Liver (tissue), 8 donors: ENCODE measurements at regions not wholly inside any gene's neighbourhood (a gene's known extent, or its start where the extent isn't known, plus 50 kb on each side); places are given as distances from the start of the nearest gene placed in this dataset.

ENCODE experiments used
- DNase-seq: peaks from one replicate; pipeline ENCODE4 v3.0.0-alpha.2; 2017; ENCODE audit warnings: low spot score
- H3K27ac ChIP-seq, 2 donors: one replicate each; pipeline ENCODE4 v1.7.0; 2013; ENCODE audit warnings: inconsistent platforms in 2 of 2, low read length in 2 of 2, control low read depth in 1 of 2, low read depth in 1 of 2, mild to moderate bottlenecking in 1 of 2
- H3K27me3 ChIP-seq, 4 donors: one replicate each; pipeline versions ENCODE4 v1.6.1 to v1.7.0; 2013; ENCODE audit warnings: low read length in 3 of 4, inconsistent platforms in 1 of 4, mild to moderate bottlenecking in 1 of 4, moderate library complexity in 1 of 4; ENCODE audit not compliant: control insufficient read depth in 4 of 4, insufficient read depth in 4 of 4
- H3K36me3 ChIP-seq, 4 donors: one replicate each; pipeline versions ENCODE4 v1.6.1 to v1.7.0; 2013; ENCODE audit warnings: low read length in 3 of 4, mild to moderate bottlenecking in 3 of 4, low read depth in 1 of 4, moderate library complexity in 1 of 4; ENCODE audit not compliant: control insufficient read depth in 4 of 4, insufficient read depth in 3 of 4
- H3K4me1 ChIP-seq, 4 donors: one replicate each; pipeline versions ENCODE4 v1.6.1 to v1.7.0; 2013; ENCODE audit warnings: low read length in 3 of 4, mild to moderate bottlenecking in 3 of 4, moderate library complexity in 1 of 4; ENCODE audit not compliant: control insufficient read depth in 4 of 4, insufficient read depth in 4 of 4
- H3K4me3 ChIP-seq, 3 donors: one replicate each; pipeline versions ENCODE4 v1.6.1 to v1.7.0; 2013; ENCODE audit warnings: low read length in 3 of 3, control low read depth in 1 of 3, low read depth in 1 of 3, mild to moderate bottlenecking in 1 of 3
- H3K9ac ChIP-seq, 2 donors: one replicate each; pipeline ENCODE4 v1.7.0; 2013; ENCODE audit warnings: low read length in 2 of 2, mild to moderate bottlenecking in 2 of 2, moderate library complexity in 2 of 2, control low read depth in 1 of 2, low read depth in 1 of 2
- H3K9me3 ChIP-seq, 4 donors: one replicate each; pipeline versions ENCODE4 v1.6.1 to v1.7.0; 2013; ENCODE audit warnings: low read length in 3 of 4; ENCODE audit not compliant: control insufficient read depth in 4 of 4
- EGR1 ChIP-seq, 2 donors: IDR thresholded peaks; 2 replicates each; pipeline ENCODE4 v1.6.1; 2016 to 2018; ENCODE audit warnings: antibody characterized with exemption in 2 of 2, low read depth in 2 of 2
- FOXA1 ChIP-seq: IDR thresholded peaks from 2 replicates; pipeline ENCODE4 v1.6.1; 2016; ENCODE audit warnings: antibody characterized with exemption
- FOXA2 ChIP-seq: IDR thresholded peaks from 2 replicates; pipeline ENCODE4 v1.6.1; 2016; ENCODE audit warnings: antibody characterized with exemption
- GABPA ChIP-seq, 2 donors: IDR thresholded peaks in 1 of 2; conservative IDR thresholded peaks in 1 of 2; 2 replicates each; pipeline ENCODE4 v1.6.1; 2016; ENCODE audit warnings: antibody characterized with exemption in 2 of 2, mild to moderate bottlenecking in 1 of 2, moderate library complexity in 1 of 2
- HNF4A ChIP-seq, 2 donors: conservative IDR thresholded peaks; 2 replicates each; pipeline ENCODE4 v1.6.1; 2016; ENCODE audit warnings: antibody characterized with exemption in 2 of 2, mild to moderate bottlenecking in 2 of 2
- HNF4G ChIP-seq: IDR thresholded peaks from 2 replicates; pipeline ENCODE4 v1.6.1; 2016; ENCODE audit warnings: antibody characterized with exemption
- JUND ChIP-seq, 2 donors: IDR thresholded peaks; 2 replicates each; pipeline ENCODE4 v1.6.1; 2016; ENCODE audit warnings: antibody characterized with exemption in 2 of 2
- NR2F2 ChIP-seq: IDR thresholded peaks from 2 replicates; pipeline ENCODE4 v1.6.1; 2016; ENCODE audit warnings: antibody characterized with exemption
- RAD21 ChIP-seq, 2 donors: IDR thresholded peaks; 2 replicates each; pipeline ENCODE4 v1.6.1; 2016; ENCODE audit warnings: antibody characterized with exemption in 2 of 2, mild to moderate bottlenecking in 2 of 2
- RXRA ChIP-seq, 2 donors: IDR thresholded peaks; 2 replicates each; pipeline ENCODE4 v1.6.1; 2017 to 2018; ENCODE audit warnings: antibody characterized with exemption in 2 of 2, mild to moderate bottlenecking in 1 of 2
- SP1 ChIP-seq: IDR thresholded peaks from 2 replicates; pipeline ENCODE4 v1.6.1; 2018; ENCODE audit warnings: antibody characterized with exemption, mild to moderate bottlenecking
- TAF1 ChIP-seq: conservative IDR thresholded peaks from 2 replicates; pipeline ENCODE4 v1.6.1; 2016; ENCODE audit warnings: antibody characterized with exemption, mild to moderate bottlenecking
- YY1 ChIP-seq: IDR thresholded peaks from 2 replicates; pipeline ENCODE4 v1.6.1; 2016; ENCODE audit warnings: antibody characterized with exemption, mild to moderate bottlenecking
- WGBS: extraction: QIAGEN DNeasy Blood & Tissue Kit; methylation state at CpG from one replicate; pipeline ENCODE4 v1.1.7; 2013; 5-methylcytosine and 5-hydroxymethylcytosine counted together
- TF ChIP-seq, protein P1 (sequence below): fragments of 150-350 bp; IDR thresholded peaks from 2 replicates; pipeline ENCODE4 v1.5.1; 2017; ENCODE audit warnings: improper control_type of control experiment, low read depth, low read length; ENCODE audit not compliant: missing input control
- TF ChIP-seq, protein P2 (sequence below): IDR thresholded peaks from 2 replicates; pipeline ENCODE4 v1.6.1; 2016; ENCODE audit warnings: antibody characterized with exemption
- TF ChIP-seq, protein P3 (sequence below): IDR thresholded peaks from 2 replicates; pipeline ENCODE4 v1.6.1; 2016; ENCODE audit warnings: antibody characterized with exemption
- TF ChIP-seq, protein P4 (sequence below): IDR thresholded peaks from 2 replicates; pipeline ENCODE4 v1.6.1; 2016; ENCODE audit warnings: antibody characterized with exemption, mild to moderate bottlenecking
- TF ChIP-seq, protein P5 (sequence below): IDR thresholded peaks from 2 replicates; pipeline ENCODE4 v1.6.1; 2016; ENCODE audit warnings: antibody characterized with exemption
- donor health status: healthy.
- donor health status: healthy.
- donor health status: healthy.
- donor health status: healthy.
- donor health status: healthy.

DNA sequence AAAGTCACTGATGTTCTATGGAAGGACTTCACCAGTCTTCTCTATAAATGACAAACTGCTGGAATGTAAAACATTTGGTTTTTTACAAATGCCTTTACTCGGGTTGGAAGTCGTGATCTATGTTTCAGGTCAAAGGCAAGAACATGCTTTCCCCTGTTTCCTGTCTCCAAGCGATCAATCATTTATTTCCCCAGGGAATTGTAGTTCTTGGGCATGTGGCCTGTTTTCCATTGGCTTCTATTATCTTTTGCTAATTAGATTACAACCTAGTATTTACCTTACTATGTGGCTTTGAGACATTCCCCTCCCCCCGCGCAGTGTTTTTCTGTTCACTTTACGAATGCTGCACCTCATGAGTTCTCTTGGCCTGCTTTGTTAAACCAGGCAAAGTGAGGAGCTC is 684.2 kb downstream of the EPHA4 start:
- no peak overlapping the region for H3K27ac ChIP-seq
- TF ChIP-seq, protein P1, sequence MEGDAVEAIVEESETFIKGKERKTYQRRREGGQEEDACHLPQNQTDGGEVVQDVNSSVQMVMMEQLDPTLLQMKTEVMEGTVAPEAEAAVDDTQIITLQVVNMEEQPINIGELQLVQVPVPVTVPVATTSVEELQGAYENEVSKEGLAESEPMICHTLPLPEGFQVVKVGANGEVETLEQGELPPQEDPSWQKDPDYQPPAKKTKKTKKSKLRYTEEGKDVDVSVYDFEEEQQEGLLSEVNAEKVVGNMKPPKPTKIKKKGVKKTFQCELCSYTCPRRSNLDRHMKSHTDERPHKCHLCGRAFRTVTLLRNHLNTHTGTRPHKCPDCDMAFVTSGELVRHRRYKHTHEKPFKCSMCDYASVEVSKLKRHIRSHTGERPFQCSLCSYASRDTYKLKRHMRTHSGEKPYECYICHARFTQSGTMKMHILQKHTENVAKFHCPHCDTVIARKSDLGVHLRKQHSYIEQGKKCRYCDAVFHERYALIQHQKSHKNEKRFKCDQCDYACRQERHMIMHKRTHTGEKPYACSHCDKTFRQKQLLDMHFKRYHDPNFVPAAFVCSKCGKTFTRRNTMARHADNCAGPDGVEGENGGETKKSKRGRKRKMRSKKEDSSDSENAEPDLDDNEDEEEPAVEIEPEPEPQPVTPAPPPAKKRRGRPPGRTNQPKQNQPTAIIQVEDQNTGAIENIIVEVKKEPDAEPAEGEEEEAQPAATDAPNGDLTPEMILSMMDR: no peak
- TF ChIP-seq EGR1 (IDR thresholded peaks at IDR 0.05; ENCODE audit: low read depth in 2 of 2): no peak
- no peak for TF ChIP-seq RXRA (IDR thresholded peaks at IDR 0.05)
- TF ChIP-seq, protein P2, sequence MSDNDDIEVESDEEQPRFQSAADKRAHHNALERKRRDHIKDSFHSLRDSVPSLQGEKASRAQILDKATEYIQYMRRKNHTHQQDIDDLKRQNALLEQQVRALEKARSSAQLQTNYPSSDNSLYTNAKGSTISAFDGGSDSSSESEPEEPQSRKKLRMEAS: no peak
- TF ChIP-seq NR2F2: no peak
- no peak for TF ChIP-seq SP1
- no peak for TF ChIP-seq HNF4A (conservative IDR thresholded peaks at IDR 0.05)
- no peak for TF ChIP-seq FOXA1
- no peak for TF ChIP-seq HNF4G
- TF ChIP-seq, protein P3, sequence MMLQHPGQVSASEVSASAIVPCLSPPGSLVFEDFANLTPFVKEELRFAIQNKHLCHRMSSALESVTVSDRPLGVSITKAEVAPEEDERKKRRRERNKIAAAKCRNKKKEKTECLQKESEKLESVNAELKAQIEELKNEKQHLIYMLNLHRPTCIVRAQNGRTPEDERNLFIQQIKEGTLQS: no peak
- no peak for TF ChIP-seq GABPA (IDR thresholded peaks at IDR 0.05 in 1 of 2, conservative IDR thresholded peaks at IDR 0.05 in 1 of 2)
- H3K9me3 ChIP-seq: no peaks in the 10 kb centered on the region
- no peaks in the 10 kb centered on the region for H3K4me1 ChIP-seq
- no peaks in the 10 kb centered on the region for H3K27me3 ChIP-seq
- no peak for DNase-seq
- H3K4me3 ChIP-seq: no peak overlapping the region
- 69% methylated on average over 6 of the region's 6 CpGs for WGBS
- no peak overlapping the region for H3K9ac ChIP-seq
- H3K36me3 ChIP-seq: no peaks in the 10 kb centered on the region

DNA sequence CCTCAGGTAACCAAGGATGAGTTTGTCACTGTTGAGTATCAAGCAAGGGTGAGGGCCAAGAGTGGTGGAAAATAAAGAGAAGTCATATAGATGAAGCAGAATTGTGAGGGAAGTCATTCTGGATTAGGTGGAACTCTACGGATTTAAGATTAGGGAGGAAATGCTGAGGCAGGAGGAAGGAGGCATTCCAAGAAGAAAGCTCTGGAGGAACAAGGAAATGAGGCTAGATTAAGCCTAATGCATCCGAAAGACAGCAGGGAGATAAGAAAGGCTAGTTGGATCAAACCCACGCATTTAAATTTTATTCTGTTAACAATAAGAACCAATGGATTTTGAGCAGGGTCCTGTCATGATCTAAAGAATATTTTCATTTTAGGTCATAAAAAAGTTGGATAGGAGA is 681.2 kb downstream of the EPHA4 start:
- DNase-seq: no peak
- H3K36me3 ChIP-seq: no peaks in the 10 kb centered on the region
- TF ChIP-seq, protein P4, sequence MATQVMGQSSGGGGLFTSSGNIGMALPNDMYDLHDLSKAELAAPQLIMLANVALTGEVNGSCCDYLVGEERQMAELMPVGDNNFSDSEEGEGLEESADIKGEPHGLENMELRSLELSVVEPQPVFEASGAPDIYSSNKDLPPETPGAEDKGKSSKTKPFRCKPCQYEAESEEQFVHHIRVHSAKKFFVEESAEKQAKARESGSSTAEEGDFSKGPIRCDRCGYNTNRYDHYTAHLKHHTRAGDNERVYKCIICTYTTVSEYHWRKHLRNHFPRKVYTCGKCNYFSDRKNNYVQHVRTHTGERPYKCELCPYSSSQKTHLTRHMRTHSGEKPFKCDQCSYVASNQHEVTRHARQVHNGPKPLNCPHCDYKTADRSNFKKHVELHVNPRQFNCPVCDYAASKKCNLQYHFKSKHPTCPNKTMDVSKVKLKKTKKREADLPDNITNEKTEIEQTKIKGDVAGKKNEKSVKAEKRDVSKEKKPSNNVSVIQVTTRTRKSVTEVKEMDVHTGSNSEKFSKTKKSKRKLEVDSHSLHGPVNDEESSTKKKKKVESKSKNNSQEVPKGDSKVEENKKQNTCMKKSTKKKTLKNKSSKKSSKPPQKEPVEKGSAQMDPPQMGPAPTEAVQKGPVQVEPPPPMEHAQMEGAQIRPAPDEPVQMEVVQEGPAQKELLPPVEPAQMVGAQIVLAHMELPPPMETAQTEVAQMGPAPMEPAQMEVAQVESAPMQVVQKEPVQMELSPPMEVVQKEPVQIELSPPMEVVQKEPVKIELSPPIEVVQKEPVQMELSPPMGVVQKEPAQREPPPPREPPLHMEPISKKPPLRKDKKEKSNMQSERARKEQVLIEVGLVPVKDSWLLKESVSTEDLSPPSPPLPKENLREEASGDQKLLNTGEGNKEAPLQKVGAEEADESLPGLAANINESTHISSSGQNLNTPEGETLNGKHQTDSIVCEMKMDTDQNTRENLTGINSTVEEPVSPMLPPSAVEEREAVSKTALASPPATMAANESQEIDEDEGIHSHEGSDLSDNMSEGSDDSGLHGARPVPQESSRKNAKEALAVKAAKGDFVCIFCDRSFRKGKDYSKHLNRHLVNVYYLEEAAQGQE: no peak
- TF ChIP-seq TAF1 (no peak), JUND (IDR thresholded peaks at IDR 0.05) (no peak), EGR1 (IDR thresholded peaks at IDR 0.05; ENCODE audit: low read depth in 2 of 2) (no peak), RAD21 (IDR thresholded peaks at IDR 0.05) (no peak), HNF4A (conservative IDR thresholded peaks at IDR 0.05) (no peak), NR2F2 (no peak), FOXA2 (no peak), SP1 (no peak), RXRA (IDR thresholded peaks at IDR 0.05) (no peak), YY1 (no peak), HNF4G (no peak), FOXA1 (no peak), GABPA (IDR thresholded peaks at IDR 0.05 in 1 of 2, conservative IDR thresholded peaks at IDR 0.05 in 1 of 2) (no peak)
- TF ChIP-seq, protein P3: no peak
- TF ChIP-seq, protein P5, sequence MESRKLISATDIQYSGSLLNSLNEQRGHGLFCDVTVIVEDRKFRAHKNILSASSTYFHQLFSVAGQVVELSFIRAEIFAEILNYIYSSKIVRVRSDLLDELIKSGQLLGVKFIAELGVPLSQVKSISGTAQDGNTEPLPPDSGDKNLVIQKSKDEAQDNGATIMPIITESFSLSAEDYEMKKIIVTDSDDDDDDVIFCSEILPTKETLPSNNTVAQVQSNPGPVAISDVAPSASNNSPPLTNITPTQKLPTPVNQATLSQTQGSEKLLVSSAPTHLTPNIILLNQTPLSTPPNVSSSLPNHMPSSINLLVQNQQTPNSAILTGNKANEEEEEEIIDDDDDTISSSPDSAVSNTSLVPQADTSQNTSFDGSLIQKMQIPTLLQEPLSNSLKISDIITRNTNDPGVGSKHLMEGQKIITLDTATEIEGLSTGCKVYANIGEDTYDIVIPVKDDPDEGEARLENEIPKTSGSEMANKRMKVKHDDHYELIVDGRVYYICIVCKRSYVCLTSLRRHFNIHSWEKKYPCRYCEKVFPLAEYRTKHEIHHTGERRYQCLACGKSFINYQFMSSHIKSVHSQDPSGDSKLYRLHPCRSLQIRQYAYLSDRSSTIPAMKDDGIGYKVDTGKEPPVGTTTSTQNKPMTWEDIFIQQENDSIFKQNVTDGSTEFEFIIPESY: no peak
- TF ChIP-seq, protein P2: no peak
- TF ChIP-seq, protein P1: no peak
- no peaks in the 10 kb centered on the region for H3K4me1 ChIP-seq
- no peak overlapping the region for H3K27ac ChIP-seq
- no peaks in the 10 kb centered on the region for H3K27me3 ChIP-seq
- WGBS: 61% methylated on average over 3 of the region's 3 CpGs
- H3K9ac ChIP-seq: no peak overlapping the region
- H3K9me3 ChIP-seq: no peaks in the 10 kb centered on the region
- H3K4me3 ChIP-seq: no peak overlapping the region
